B cell (primary cell): ENCODE measurements at regions not wholly inside any gene's neighbourhood (a gene's known extent, or its start where the extent isn't known, plus 50 kb on each side); places are given as distances from the start of the nearest gene placed in this dataset.

ENCODE experiments used
- ATAC-seq: fragments of 200-7000 bp; cut with Tn5 transposase; one replicate; pipeline ENCODE4 v1.10.0; 2021; ENCODE audit warnings: low read depth, mild to moderate bottlenecking, moderate number of reproducible peaks, moderate library complexity
- CTCF ChIA-PET: fragments of 350-600 bp; sonication (Branson Sonifier 250); formaldehyde crosslinking; loops from one replicate; lab custom pipeline; 2021; ENCODE audit warnings: antibody characterized with exemption, inconsistent platforms; lab: Charles Lee
- POLR2A ChIA-PET: fragments of 350-600 bp; sonication (Branson Sonifier 250); formaldehyde crosslinking; loops from one replicate; lab custom pipeline; 2021; ENCODE audit warnings: antibody characterized with exemption; lab: Charles Lee
- DNase-seq: peaks from one replicate; pipeline ENCODE4 v3.0.0; 2013
- H2AFZ ChIP-seq: 2 replicates; pipeline ENCODE4 v1.6.1; 2012; ENCODE audit warnings: mild to moderate bottlenecking, low read depth, low read length; ENCODE audit not compliant: insufficient read depth, poor library complexity, severe bottlenecking
- H3K27ac ChIP-seq, 2 donors: 1 replicate in 1 of 2; 2 replicates in 1 of 2; pipeline ENCODE4 v1.5.1; 2012 to 2013; ENCODE audit warnings: low read length in 2 of 2, mild to moderate bottlenecking in 2 of 2, moderate library complexity in 1 of 2
- H3K27me3 ChIP-seq, 4 experiments: fragments of 200-600 bp in 1 of 4; sonication (generic) in 1 of 4; replicated peaks in 1 of 4; 1 replicate in 2 of 4; 2 replicates in 2 of 4; pipeline versions ENCODE4 v1.6.1 to v1.7.0; 2013 to 2016; ENCODE audit warnings: low read length in 3 of 4, mild to moderate bottlenecking in 2 of 4, mixed read lengths in 1 of 4, moderate library complexity in 1 of 4; ENCODE audit not compliant: insufficient read depth in 4 of 4, control insufficient read depth in 3 of 4; ENCODE audit errors: control extremely low read depth in 1 of 4
- H3K36me3 ChIP-seq, 2 experiments: replicated peaks in 1 of 2; 1 replicate in 1 of 2; 2 replicates in 1 of 2; pipeline versions ENCODE4 v1.6.1 to v1.7.1; 2013; ENCODE audit warnings: low read length in 1 of 2; ENCODE audit not compliant: insufficient read depth in 2 of 2, control insufficient read depth in 1 of 2; ENCODE audit errors: control extremely low read depth in 1 of 2, extremely low read depth in 1 of 2
- H3K4me1 ChIP-seq, 2 donors: fragments of 200-600 bp in 1 of 2; sonication (generic) in 1 of 2; 1 replicate in 1 of 2; 2 replicates in 1 of 2; pipeline versions ENCODE4 v1.5.1 to v1.6.1; 2013 to 2017; ENCODE audit warnings: low read length in 2 of 2; ENCODE audit not compliant: control insufficient read depth in 2 of 2, insufficient read depth in 2 of 2
- H3K4me2 ChIP-seq: replicated peaks from 2 replicates; pipeline ENCODE3; 2012; ENCODE audit warnings: mild to moderate bottlenecking, low read depth, low read length; ENCODE audit not compliant: poor library complexity, severe bottlenecking
- H3K4me3 ChIP-seq, 5 experiments: fragments of 200-600 bp in 1 of 5; sonication (generic) in 1 of 5; 1 replicate in 3 of 5; 2 replicates in 2 of 5; pipeline versions ENCODE4 v1.5.1 to v1.7.0; 2011 to 2016; ENCODE audit warnings: low read length in 4 of 5, mild to moderate bottlenecking in 4 of 5, low read depth in 2 of 5, control low read depth in 1 of 5, moderate library complexity in 1 of 5; ENCODE audit not compliant: insufficient read depth in 1 of 5; ENCODE audit errors: control extremely low read depth in 1 of 5, extremely low read depth in 1 of 5
- H3K79me2 ChIP-seq: fragments of 200-600 bp; sonication (generic); one replicate; pipeline ENCODE4 v1.6.0; 2016; ENCODE audit warnings: low read length; ENCODE audit not compliant: control insufficient read depth, insufficient read depth
- H3K9ac ChIP-seq: fragments of 200-600 bp; sonication (generic); 2 replicates; pipeline ENCODE4 v1.6.1; 2017; ENCODE audit warnings: mild to moderate bottlenecking, low read length, moderate library complexity
- H3K9me3 ChIP-seq, 3 donors: one replicate each; pipeline versions ENCODE4 v1.6.1 to v1.7.1; 2013; ENCODE audit warnings: low read length in 2 of 3; ENCODE audit not compliant: control insufficient read depth in 2 of 3, insufficient read depth in 1 of 3; ENCODE audit errors: control extremely low read depth in 1 of 3
- H4K20me1 ChIP-seq: 2 replicates; pipeline ENCODE4 v1.6.0; 2012; ENCODE audit warnings: mild to moderate bottlenecking, low read length; ENCODE audit not compliant: insufficient read depth, control insufficient read depth, poor library complexity, severe bottlenecking
- H3K27ac Mint-ChIP-seq: one replicate; pipeline ENCODE4 v1.8.0; 2021; ENCODE audit warnings: mixed read lengths
- H3K27me3 Mint-ChIP-seq: one replicate; pipeline ENCODE4 v1.8.0; 2021; ENCODE audit warnings: mixed read lengths
- H3K4me1 Mint-ChIP-seq: one replicate; pipeline ENCODE4 v1.8.0; 2021; ENCODE audit warnings: mixed read lengths
- H3K4me3 Mint-ChIP-seq: one replicate; pipeline ENCODE4 v1.8.0; 2021; ENCODE audit warnings: mixed read lengths
- H3K9me3 Mint-ChIP-seq: one replicate; pipeline ENCODE4 v1.8.0; 2022; ENCODE audit warnings: mixed read lengths; ENCODE audit not compliant: insufficient read depth
- CTCF ChIP-seq: fragments of 200-600 bp; IDR thresholded peaks from one replicate; pipeline ENCODE4 v1.8.0; 2022; ENCODE audit warnings: antibody characterized with exemption, mild to moderate bottlenecking
- EZH2 ChIP-seq: IDR thresholded peaks from 2 replicates; pipeline ENCODE4 v1.6.1; 2012; ENCODE audit warnings: borderline replicate concordance, low read depth, mild to moderate bottlenecking, moderate library complexity, low read length; ENCODE audit not compliant: insufficient read depth, poor library complexity, severe bottlenecking
- WGBS: methylation state at CpG from one replicate; pipeline ENCODE4 v1.1.5; 2013; ENCODE audit warnings: missing lambda C conversion rate; ENCODE audit not compliant: insufficient coverage; 5-methylcytosine and 5-hydroxymethylcytosine counted together
- intact Hi-C: fragments of 100-400 bp; cut with micrococcal nuclease; formaldehyde crosslinking; loops from one replicate; pipeline ENCODE4 v1.10.0; 2022

GRCh38 chr13:53901593-53901992 is 873.0 kb downstream of the OLFM4 start:
- H3K27ac ChIP-seq = no peak overlapping the region
- no peak for DNase-seq

GRCh38 chr13:53907891-53908290 is 879.3 kb downstream of the OLFM4 start:
- no peak overlapping the region for H3K4me2 ChIP-seq
- no peak overlapping the region for H3K9ac ChIP-seq
- H3K4me3 Mint-ChIP-seq = no peak overlapping the region
- no peaks in the 10 kb centered on the region for H3K9me3 ChIP-seq
- intact Hi-C loops = no loop called here
- POLR2A ChIA-PET = no interaction called here
- no peaks in the 10 kb centered on the region for H3K27me3 ChIP-seq
- H2AFZ ChIP-seq = no peak overlapping the region
- TF ChIP-seq CTCF (no peak), EZH2 (no peak)
- CTCF ChIA-PET = no interaction called here
- no peaks in the 10 kb centered on the region for H3K79me2 ChIP-seq
- no peaks in the 10 kb centered on the region for H3K4me1 Mint-ChIP-seq
- ATAC-seq (no peak), DNase-seq (no peak)
- peaks cover 5% of the 10 kb centered on the region for H3K9me3 Mint-ChIP-seq
- H3K4me3 ChIP-seq = no peak overlapping the region
- no peaks in the 10 kb centered on the region for H3K4me1 ChIP-seq
- H3K27ac ChIP-seq = no peak overlapping the region
- WGBS = no CpG with 5 or more reads among the region's 2 CpGs
- no peaks in the 10 kb centered on the region for H3K27me3 Mint-ChIP-seq
- no peak overlapping the region for H3K27ac Mint-ChIP-seq
- no peaks in the 10 kb centered on the region for H3K36me3 ChIP-seq
- no peaks in the 10 kb centered on the region for H4K20me1 ChIP-seq

More at GRCh38 chr13:53901593-53901992, 873.0 kb downstream of the OLFM4 start:
- Mint-ChIP-seq H3K9me3 (peaks cover 4% of the 10 kb centered on the region), H3K27me3 (no peaks in the 10 kb centered on the region), H3K27ac (no peak overlapping the region), H3K4me3 (no peak overlapping the region), H3K4me1 (no peaks in the 10 kb centered on the region)
- Histone ChIP-seq H3K9ac (no peak overlapping the region), H4K20me1 (no peaks in the 10 kb centered on the region), H3K4me1 (no peaks in the 10 kb centered on the region), H3K4me3 (no peak overlapping the region), H3K27me3 (no peaks in the 10 kb centered on the region), H3K9me3 (no peaks in the 10 kb centered on the region), H3K36me3 (no peaks in the 10 kb centered on the region), H3K4me2 (no peak overlapping the region), H2AFZ (no peak overlapping the region), H3K79me2 (no peaks in the 10 kb centered on the region)
- POLR2A ChIA-PET = no interaction called here
- CTCF ChIA-PET = no interaction called here
- ATAC-seq = no peak
- intact Hi-C loops = no loop called here
- TF ChIP-seq CTCF (no peak), EZH2 (no peak)
